ENCODE measurements at regions not wholly inside any gene's neighbourhood (a gene's known extent, or its start where the extent isn't known, plus 50 kb on each side); places are given as distances from the start of the nearest gene placed in this dataset.
A peak's percentile ranks its signal among the peaks of the same experiment; 100 is the strongest.

DNA sequence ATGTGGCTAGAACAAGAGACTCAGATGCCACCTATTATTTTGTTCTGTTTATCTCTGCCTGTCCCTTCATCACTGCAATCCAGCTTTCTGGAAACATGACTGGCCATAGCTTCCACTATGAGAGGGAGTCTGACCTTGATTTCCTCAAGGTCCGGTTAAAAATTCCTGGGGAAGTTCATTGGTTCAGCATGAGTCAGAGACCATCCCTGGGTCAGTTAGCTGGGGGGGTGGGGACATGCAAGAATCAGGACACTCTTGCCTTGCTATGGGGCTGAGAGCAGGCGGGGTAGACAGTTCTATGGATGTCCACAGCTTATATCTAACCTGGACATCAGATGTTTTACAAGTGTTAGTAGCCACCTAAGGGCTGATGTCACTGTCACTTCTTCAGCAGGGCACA, 81.1 kb downstream of the TENT5C start:
- TF ChIP-seq, protein P1, sequence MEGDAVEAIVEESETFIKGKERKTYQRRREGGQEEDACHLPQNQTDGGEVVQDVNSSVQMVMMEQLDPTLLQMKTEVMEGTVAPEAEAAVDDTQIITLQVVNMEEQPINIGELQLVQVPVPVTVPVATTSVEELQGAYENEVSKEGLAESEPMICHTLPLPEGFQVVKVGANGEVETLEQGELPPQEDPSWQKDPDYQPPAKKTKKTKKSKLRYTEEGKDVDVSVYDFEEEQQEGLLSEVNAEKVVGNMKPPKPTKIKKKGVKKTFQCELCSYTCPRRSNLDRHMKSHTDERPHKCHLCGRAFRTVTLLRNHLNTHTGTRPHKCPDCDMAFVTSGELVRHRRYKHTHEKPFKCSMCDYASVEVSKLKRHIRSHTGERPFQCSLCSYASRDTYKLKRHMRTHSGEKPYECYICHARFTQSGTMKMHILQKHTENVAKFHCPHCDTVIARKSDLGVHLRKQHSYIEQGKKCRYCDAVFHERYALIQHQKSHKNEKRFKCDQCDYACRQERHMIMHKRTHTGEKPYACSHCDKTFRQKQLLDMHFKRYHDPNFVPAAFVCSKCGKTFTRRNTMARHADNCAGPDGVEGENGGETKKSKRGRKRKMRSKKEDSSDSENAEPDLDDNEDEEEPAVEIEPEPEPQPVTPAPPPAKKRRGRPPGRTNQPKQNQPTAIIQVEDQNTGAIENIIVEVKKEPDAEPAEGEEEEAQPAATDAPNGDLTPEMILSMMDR (IDR thresholded peaks at IDR 0.05), result no peak
- TF ChIP-seq POLR2A (IDR thresholded peaks at IDR 0.05), result no peak
- no peak overlapping the region for H3K27ac ChIP-seq
- no peak overlapping the region for H3K4me3 ChIP-seq
- no peaks in the 10 kb centered on the region for H3K27me3 ChIP-seq
- ATAC-seq (peak; percentile 38), DNase-seq (peak in 1 of 4 donors; percentile 15)
- WGBS, 2 donors, result 50 to 55% methylated on average over 2 of the region's 2 CpGs
- H3K36me3 ChIP-seq (replicated peaks in 1 of 2; ENCODE audit: insufficient read depth in 1 of 2, low read depth in 2 of 2), result no peaks in the 10 kb centered on the region
- H3K9me3 ChIP-seq, result no peaks in the 10 kb centered on the region
- peaks cover 22% of the 10 kb centered on the region for H3K4me1 ChIP-seq
- intact Hi-C loops (cut with DNase I), result loop anchor here (10.0 kb wide), 1 partner anchor 58 kb away; no protein-coding TSS in a partner anchor

DNA sequence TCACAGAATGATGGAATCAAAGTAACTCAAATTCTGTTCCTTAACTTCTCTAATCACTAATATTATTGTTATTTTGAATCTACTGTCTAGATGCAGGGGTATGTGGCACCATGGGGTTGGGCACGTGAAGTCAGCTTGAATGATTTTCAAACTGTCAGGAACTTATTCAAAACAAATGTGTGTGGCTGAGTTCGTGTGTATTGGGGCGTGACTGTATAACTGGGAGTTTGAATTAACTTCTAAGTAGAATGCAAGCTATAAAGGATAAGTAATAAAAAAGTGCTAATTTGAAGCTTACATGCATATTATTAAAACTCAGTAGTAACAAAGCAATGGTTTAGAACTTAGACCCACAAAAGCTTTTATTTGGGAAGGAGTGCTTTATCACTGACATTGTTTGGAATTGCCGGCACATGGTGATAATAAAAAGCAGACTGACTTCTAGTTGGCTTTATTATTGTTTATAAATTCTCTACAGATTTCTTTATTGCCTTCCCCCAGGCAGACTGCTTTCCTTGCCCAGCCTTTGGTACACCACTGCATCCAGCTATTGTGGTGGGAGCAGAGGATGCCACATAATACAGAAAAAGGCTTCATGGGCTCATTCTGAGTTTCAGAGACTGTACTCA, 84.3 kb downstream of the TENT5C start:
- H3K27ac ChIP-seq, result no peak overlapping the region
- TF ChIP-seq, protein P1 (IDR thresholded peaks at IDR 0.05), result no peak
- TF ChIP-seq POLR2A (IDR thresholded peaks at IDR 0.05), result no peak
- no peak overlapping the region for H3K4me3 ChIP-seq
- no peak for DNase-seq
- H3K27me3 ChIP-seq, result no peaks in the 10 kb centered on the region
- intact Hi-C loops (cut with DNase I), result loop anchor here (10.0 kb wide), 1 partner anchor 55 kb away; no protein-coding TSS in a partner anchor
- peaks cover 22% of the 10 kb centered on the region for H3K4me1 ChIP-seq
- no peak for ATAC-seq
- H3K36me3 ChIP-seq (replicated peaks in 1 of 2; ENCODE audit: insufficient read depth in 1 of 2, low read depth in 2 of 2), result no peaks in the 10 kb centered on the region
- 28 to 42% methylated on average over 4 of the region's 4 CpGs for WGBS, 2 donors
- H3K9me3 ChIP-seq, result no peaks in the 10 kb centered on the region

DNA sequence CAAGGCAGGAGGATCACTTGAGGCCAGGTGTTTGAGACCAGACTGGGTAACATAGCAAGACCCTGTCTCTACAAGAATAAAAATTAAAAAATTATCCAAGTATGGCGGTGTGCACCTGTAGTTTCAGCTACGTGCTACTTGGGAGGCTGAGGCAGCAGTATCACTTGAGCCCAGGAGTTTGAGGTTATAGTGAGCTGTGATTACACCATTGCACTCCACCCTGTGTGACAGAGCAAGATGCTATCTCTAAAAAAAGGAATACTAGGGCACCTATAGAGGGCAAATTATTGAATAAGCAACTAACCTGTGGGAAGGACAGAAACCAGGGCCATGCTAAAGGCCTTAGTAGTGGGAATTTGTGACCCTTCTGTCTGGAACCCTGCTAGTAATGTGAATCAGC, 86.1 kb downstream of the TENT5C start:
- Histone ChIP-seq H3K4me1 (peaks cover 10% of the 10 kb centered on the region), H3K27me3 (no peaks in the 10 kb centered on the region), H3K4me3 (no peak overlapping the region), H3K36me3 (replicated peaks in 1 of 2; ENCODE audit: insufficient read depth in 1 of 2, low read depth in 2 of 2) (no peaks in the 10 kb centered on the region), H3K27ac (no peak overlapping the region), H3K9me3 (no peaks in the 10 kb centered on the region)
- TF ChIP-seq, protein P1 (IDR thresholded peaks at IDR 0.05), result no peak
- TF ChIP-seq POLR2A (IDR thresholded peaks at IDR 0.05), result no peak
- 95 to 96% methylated on average over 2 of the region's 2 CpGs for WGBS, 2 donors
- intact Hi-C loops (cut with DNase I), result no loop called here
- DNase-seq, result no peak
- no peak for ATAC-seq

DNA sequence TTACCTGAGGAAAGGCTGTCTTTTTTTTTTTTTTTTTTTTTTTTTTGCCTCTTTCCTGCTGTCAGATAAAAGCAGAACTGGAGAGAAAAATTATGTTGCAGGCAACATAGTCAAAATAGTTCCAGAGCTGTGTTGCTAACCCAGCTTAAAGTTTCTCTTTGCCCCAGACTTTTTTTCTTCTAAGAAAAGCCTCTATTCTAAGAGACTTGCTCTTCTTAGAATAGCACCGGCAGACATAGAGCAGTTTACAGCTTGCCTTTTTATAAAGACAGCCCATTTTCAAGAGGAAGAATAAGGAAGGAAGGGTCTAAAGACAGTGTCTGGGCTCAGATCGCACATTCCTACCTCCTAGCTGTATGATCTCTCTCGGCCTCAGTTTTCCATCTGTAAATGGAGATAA, 88.7 kb downstream of the TENT5C start:
- Histone ChIP-seq H3K4me3 (no peak overlapping the region), H3K36me3 (replicated peaks in 1 of 2; ENCODE audit: insufficient read depth in 1 of 2, low read depth in 2 of 2) (no peaks in the 10 kb centered on the region), H3K9me3 (no peaks in the 10 kb centered on the region), H3K27ac (no peak overlapping the region), H3K27me3 (no peaks in the 10 kb centered on the region), H3K4me1 (peaks cover 8% of the 10 kb centered on the region)
- ATAC-seq, result no peak
- intact Hi-C loops (cut with DNase I), result no loop called here
- TF ChIP-seq, protein P1 (IDR thresholded peaks at IDR 0.05), result no peak
- TF ChIP-seq POLR2A (IDR thresholded peaks at IDR 0.05), result no peak
- 77 to 85% methylated on average over 3 of the region's 3 CpGs for WGBS, 2 donors
- DNase-seq, result no peak

Measured in body of pancreas (tissue), 4 donors.